Lower lobe of right lung (tissue), 2 donors: ENCODE measurements at regions not wholly inside any gene's neighbourhood (a gene's known extent, or its start where the extent isn't known, plus 50 kb on each side); places are given as distances from the start of the nearest gene placed in this dataset.

Source experiments
- ATAC-seq, 2 donors: fragments of 200-7000 bp; cut with Tn5 transposase; one replicate each; pipeline ENCODE4 v1.9.1; 2020 to 2022; ENCODE audit warnings: mild to moderate bottlenecking in 2 of 2, moderate library complexity in 2 of 2
- DNase-seq: peaks from one replicate; pipeline ENCODE4 v3.0.0-alpha.2; 2020
- H3K27ac ChIP-seq: fragments of 200-600 bp; one replicate; pipeline ENCODE4 v1.8.0; 2022
- H3K27me3 ChIP-seq: fragments of 200-600 bp; one replicate; pipeline ENCODE4 v1.8.0; 2022; ENCODE audit warnings: low read depth
- H3K36me3 ChIP-seq: fragments of 200-600 bp; one replicate; pipeline ENCODE4 v1.8.0; 2022; ENCODE audit warnings: mild to moderate bottlenecking
- H3K4me1 ChIP-seq: fragments of 200-600 bp; one replicate; pipeline ENCODE4 v1.8.0; 2022
- H3K4me3 ChIP-seq: fragments of 200-600 bp; one replicate; pipeline ENCODE4 v1.8.0; 2022; ENCODE audit warnings: mild to moderate bottlenecking
- H3K9me3 ChIP-seq: fragments of 200-600 bp; one replicate; pipeline ENCODE4 v1.8.0; 2022
- CTCF ChIP-seq: fragments of 200-600 bp; IDR thresholded peaks from one replicate; pipeline ENCODE4 v1.8.0; 2022; ENCODE audit warnings: antibody characterized with exemption, mild to moderate bottlenecking
- intact Hi-C: fragments of 100-400 bp; cut with DNase I; formaldehyde crosslinking; loops from one replicate; pipeline ENCODE4 v1.11.0; 2022
- donor health status: DM: no; HTN: yes; CAD: no; lungs with severe emphysema.

- H3K4me1 ChIP-seq = peaks cover 56% of the 10 kb centered on the region
- no peak overlapping the region for H3K27ac ChIP-seq
- H3K27me3 ChIP-seq = no peaks in the 10 kb centered on the region
- no peaks in the 10 kb centered on the region for H3K9me3 ChIP-seq
- ATAC-seq (no peak), DNase-seq (no peak)
- TF ChIP-seq CTCF = no peak
- H3K36me3 ChIP-seq = no peaks in the 10 kb centered on the region
- no peak overlapping the region for H3K4me3 ChIP-seq
- intact Hi-C loops = no loop called here
Observed at GRCh38 chr17:77327181-77327565, 186.4 kb downstream of the SEC14L1 start.

GRCh38 chr17:77327566-77328464 lies 187.0 kb downstream of the SEC14L1 start:
- Histone ChIP-seq H3K36me3 (no peaks in the 10 kb centered on the region), H3K27me3 (no peaks in the 10 kb centered on the region), H3K4me1 (peaks cover 56% of the 10 kb centered on the region), H3K9me3 (no peaks in the 10 kb centered on the region), H3K4me3 (no peak overlapping the region), H3K27ac (no peak overlapping the region)
- DNase-seq (peak; percentile 32), ATAC-seq (no peak)
- intact Hi-C loops = no loop called here
- TF ChIP-seq CTCF = no peak

DNA sequence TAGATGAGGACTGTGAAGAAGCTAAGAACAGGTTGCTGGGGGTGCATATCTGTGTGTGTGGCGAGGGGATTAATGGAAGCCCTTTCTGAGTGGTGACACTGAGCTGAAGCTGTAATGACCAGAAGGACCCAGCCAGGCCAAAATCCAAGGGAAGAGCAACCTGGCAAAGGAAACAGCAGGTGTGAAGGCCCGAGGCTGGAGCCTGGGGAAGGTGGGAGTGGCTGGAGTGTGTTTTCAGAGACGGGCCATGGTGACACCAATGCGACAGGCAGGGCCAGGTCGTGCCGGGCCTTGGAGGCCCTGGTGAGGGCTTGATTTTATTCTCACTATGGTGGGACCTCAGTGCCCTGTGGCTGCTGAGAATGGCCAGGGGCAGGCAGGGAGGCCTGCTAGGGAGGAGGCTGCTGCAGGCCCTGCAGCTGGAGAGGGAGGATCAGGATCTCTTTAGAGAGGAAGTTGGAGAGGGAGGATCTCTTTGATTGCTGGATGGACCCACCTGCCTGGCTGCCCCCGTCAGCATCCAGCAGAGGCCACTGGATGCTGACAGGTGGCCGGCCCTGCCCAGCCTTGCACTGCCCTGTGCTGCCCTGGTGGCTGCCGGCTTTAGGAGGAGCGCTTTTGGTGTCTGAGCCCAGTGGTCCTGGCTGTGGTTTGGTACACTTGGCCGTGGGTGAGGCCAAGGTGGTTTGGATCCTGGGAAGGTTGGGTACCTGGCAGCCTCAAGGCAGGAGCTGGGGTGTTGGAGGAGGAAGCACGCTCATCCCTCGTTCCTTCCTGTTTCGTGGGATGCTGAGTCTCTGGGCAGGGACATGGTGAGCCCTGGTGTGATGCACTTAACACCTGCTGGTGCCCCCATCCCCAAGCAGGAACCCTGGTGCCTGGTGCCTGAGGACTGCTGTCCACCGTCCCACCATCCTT lies 188.3 kb downstream of the SEC14L1 start:
- Histone ChIP-seq H3K4me1 (peaks cover 43% of the 10 kb centered on the region), H3K4me3 (no peak overlapping the region), H3K27me3 (no peaks in the 10 kb centered on the region), H3K36me3 (no peaks in the 10 kb centered on the region), H3K27ac (no peak overlapping the region), H3K9me3 (no peaks in the 10 kb centered on the region)
- TF ChIP-seq CTCF = no peak
- DNase-seq (peak; percentile 38), ATAC-seq (no peak)
- intact Hi-C loops = no loop called here

DNA sequence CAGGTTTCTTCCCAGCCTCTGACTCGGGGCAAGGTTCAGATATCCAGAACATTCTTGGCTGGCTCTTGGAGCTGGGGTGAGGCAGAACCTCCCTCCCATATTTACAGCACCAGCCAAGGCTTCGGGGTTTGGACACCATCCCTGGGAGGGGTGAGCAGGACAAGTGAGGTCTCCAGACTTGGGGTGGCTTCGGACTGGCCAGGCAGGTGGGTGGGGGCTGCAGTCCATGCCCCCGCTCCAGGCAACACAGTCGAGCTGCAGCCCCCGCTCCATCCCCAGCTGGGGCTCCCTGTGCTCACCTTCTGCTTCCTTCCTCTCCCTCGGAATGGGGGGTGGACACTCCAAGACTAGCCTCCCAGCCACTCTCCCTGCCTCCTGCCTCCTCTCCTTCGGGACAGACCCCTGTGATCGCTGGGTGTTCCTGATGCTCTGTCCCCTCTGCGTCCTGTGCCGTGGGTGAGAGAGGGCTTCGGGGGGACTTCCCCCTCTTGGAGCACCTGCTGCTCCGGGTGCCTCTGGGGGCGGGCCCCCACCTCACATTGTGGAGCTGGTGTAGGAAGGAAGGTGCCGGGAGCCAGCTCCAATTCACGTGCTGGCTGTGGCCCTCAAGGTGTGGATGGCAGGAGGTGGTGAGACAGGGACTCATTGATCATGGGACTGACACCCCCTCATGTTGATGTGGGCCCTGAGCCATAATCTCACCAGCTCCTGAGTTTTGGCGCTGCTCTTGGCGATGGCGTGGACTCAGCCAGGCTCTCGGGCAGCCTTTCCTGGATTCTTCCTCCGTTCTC lies 189.2 kb downstream of the SEC14L1 start:
- intact Hi-C loops = no loop called here
- H3K4me3 ChIP-seq = no peak overlapping the region
- peaks cover 34% of the 10 kb centered on the region for H3K4me1 ChIP-seq
- DNase-seq (peak; percentile 44), ATAC-seq (no peak)
- H3K36me3 ChIP-seq = no peaks in the 10 kb centered on the region
- H3K27me3 ChIP-seq = no peaks in the 10 kb centered on the region
- no peaks in the 10 kb centered on the region for H3K9me3 ChIP-seq
- H3K27ac ChIP-seq = no peak overlapping the region
- no peak for TF ChIP-seq CTCF

DNA sequence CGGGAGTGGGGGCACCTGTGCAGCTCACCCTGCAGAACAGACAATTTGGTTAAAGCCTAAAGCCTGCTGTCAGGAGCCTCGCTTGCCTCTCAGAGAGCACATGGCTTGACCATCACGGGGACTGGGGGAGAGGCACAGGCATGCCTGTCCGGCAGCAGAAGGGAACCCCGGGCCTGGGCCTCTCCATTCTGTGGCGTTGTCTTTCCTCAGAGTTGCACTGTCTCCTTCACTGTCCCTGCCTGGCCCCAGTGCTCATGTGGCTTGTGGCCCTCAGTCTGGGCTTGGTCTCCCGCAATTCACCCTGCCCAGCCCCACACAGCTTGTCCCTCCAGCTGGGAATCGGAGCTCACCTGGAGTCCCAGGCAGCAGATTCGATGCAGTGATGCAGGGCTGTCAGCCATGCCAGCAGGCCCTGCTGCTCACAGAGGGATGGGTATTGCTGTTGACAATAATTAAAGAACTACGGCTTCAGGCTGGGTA lies 189.9 kb downstream of the SEC14L1 start:
- intact Hi-C loops = no loop called here
- no peak overlapping the region for H3K27ac ChIP-seq
- no peak for TF ChIP-seq CTCF
- H3K27me3 ChIP-seq = no peaks in the 10 kb centered on the region
- H3K9me3 ChIP-seq = no peaks in the 10 kb centered on the region
- ATAC-seq (no peak), DNase-seq (no peak)
- no peaks in the 10 kb centered on the region for H3K36me3 ChIP-seq
- no peak overlapping the region for H3K4me3 ChIP-seq
- peaks cover 27% of the 10 kb centered on the region for H3K4me1 ChIP-seq
